NB4 (cell line): ENCODE measurements at regions not wholly inside any gene's neighbourhood (a gene's known extent, or its start where the extent isn't known, plus 50 kb on each side); places are given as distances from the start of the nearest gene placed in this dataset.

Experiments
- CTCF ChIP-seq: IDR thresholded peaks from one replicate; pipeline ENCODE4 v1.5.1; 2012; ENCODE audit warnings: low read depth, low read length
- POLR2A ChIP-seq: IDR thresholded peaks from 2 replicates; pipeline ENCODE4 v1.6.1; 2011; ENCODE audit warnings: mild to moderate bottlenecking; ENCODE audit not compliant: insufficient read length; ENCODE audit errors: extremely low read depth

DNA sequence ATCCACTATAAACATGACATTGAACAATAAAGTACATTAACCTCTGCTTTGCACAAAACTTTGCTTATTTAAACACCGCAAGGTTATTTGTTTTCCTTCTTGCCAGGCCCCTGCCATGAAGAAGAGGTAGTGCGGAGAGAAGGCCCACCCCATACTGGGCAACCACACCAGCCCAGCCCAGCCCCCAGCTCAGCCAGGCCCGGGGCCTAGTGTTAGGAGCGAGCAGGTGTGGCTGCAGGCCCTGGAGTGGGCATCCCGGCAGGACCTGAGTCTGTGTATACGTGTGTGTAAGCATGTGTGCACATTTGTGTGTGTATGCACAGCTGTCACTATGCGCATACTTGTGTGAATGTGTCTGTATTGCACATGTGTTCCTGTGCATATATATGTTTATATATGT, 90.4 kb upstream of the MVB12B start:
- TF ChIP-seq CTCF (no peak), POLR2A (no peak)
